DND-41 (cell line): ENCODE measurements at regions not wholly inside any gene's neighbourhood (a gene's known extent, or its start where the extent isn't known, plus 50 kb on each side); places are given as distances from the start of the nearest gene placed in this dataset.

Source experiments
- ATAC-seq: fragments of 200-7000 bp; cut with Tn5 transposase; 3 replicates; pipeline ENCODE4 v1.9.1; 2021; ENCODE audit warnings: low read depth; ENCODE audit not compliant: insufficient read depth
- DNase-seq: peaks from one replicate; pipeline ENCODE4 v3.0.0-alpha.2; 2020
- H2AFZ ChIP-seq: 2 replicates; pipeline ENCODE4 v1.6.0; 2012; ENCODE audit warnings: low read depth, low read length
- H3K27ac ChIP-seq: 2 replicates; pipeline ENCODE4 v1.5.1; 2012; ENCODE audit warnings: low read length, inconsistent platforms
- H3K27me3 ChIP-seq: fragments of 200-600 bp; sonication (generic); 2 replicates; pipeline ENCODE4 v1.6.0; 2012; ENCODE audit warnings: low read length, mild to moderate bottlenecking, inconsistent platforms; ENCODE audit not compliant: insufficient read depth, poor library complexity
- H3K36me3 ChIP-seq: 2 replicates; pipeline ENCODE4 v1.5.1; 2012; ENCODE audit warnings: low read length, inconsistent platforms; ENCODE audit not compliant: insufficient read depth
- H3K4me1 ChIP-seq: 2 replicates; pipeline ENCODE4 v1.5.1; 2012; ENCODE audit warnings: mild to moderate bottlenecking, low read length; ENCODE audit not compliant: insufficient read depth
- H3K4me2 ChIP-seq: 2 replicates; pipeline ENCODE4 v1.6.0; 2012; ENCODE audit warnings: mild to moderate bottlenecking, moderate library complexity, low read length, inconsistent platforms; ENCODE audit not compliant: insufficient read depth
- H3K4me3 ChIP-seq, 2 experiments: fragments of 200-600 bp in 1 of 2; shearing (Covaris generic) in 1 of 2; 2 replicates each; pipeline ENCODE4 v1.5.1; 2012 to 2016; ENCODE audit warnings: inconsistent platforms in 2 of 2, low read length in 2 of 2, mild to moderate bottlenecking in 2 of 2, low read depth in 1 of 2, moderate library complexity in 1 of 2
- H3K79me2 ChIP-seq: 2 replicates; pipeline ENCODE4 v1.6.0; 2012; ENCODE audit warnings: low read length, inconsistent platforms; ENCODE audit not compliant: insufficient read depth
- H3K9ac ChIP-seq: 2 replicates; pipeline ENCODE4 v1.6.0; 2012; ENCODE audit warnings: low read depth, mild to moderate bottlenecking, inconsistent platforms, low read length, moderate library complexity
- H3K9me3 ChIP-seq: 2 replicates; pipeline ENCODE4 v1.5.1; 2012; ENCODE audit warnings: low read length, moderate library complexity, mild to moderate bottlenecking, inconsistent platforms; ENCODE audit not compliant: insufficient read depth, severe bottlenecking
- H4K20me1 ChIP-seq: 2 replicates; pipeline ENCODE4 v1.6.0; 2012; ENCODE audit warnings: low read length; ENCODE audit not compliant: insufficient read depth
- CTCF ChIP-seq: IDR thresholded peaks from 2 replicates; pipeline ENCODE4 v1.5.1; 2012; ENCODE audit warnings: borderline replicate concordance, low read length, moderate library complexity, mild to moderate bottlenecking; ENCODE audit not compliant: poor library complexity, severe bottlenecking; ENCODE audit errors: extremely low read depth
- EZH2 ChIP-seq: IDR thresholded peaks from 3 replicates; pipeline ENCODE4 v1.6.1; 2012; ENCODE audit warnings: borderline replicate concordance, low read depth, mild to moderate bottlenecking, moderate library complexity, low read length, inconsistent platforms; ENCODE audit not compliant: severe bottlenecking

GRCh38 chr7:47097431-47097830 lies 484.5 kb downstream of the TNS3 start:
- no peaks in the 10 kb centered on the region for H3K9me3 ChIP-seq
- no peak overlapping the region for H3K4me2 ChIP-seq
- no peaks in the 10 kb centered on the region for H3K36me3 ChIP-seq
- H3K9ac ChIP-seq = no peak overlapping the region
- no peak overlapping the region for H3K4me3 ChIP-seq
- no peak overlapping the region for H3K27ac ChIP-seq
- H2AFZ ChIP-seq = no peak overlapping the region
- DNase-seq = no peak
- TF ChIP-seq EZH2 (no peak), CTCF (no peak)
- H3K27me3 ChIP-seq = no peaks in the 10 kb centered on the region
- no peak for ATAC-seq
- no peaks in the 10 kb centered on the region for H3K4me1 ChIP-seq
- no peaks in the 10 kb centered on the region for H3K79me2 ChIP-seq
- no peaks in the 10 kb centered on the region for H4K20me1 ChIP-seq

DNA sequence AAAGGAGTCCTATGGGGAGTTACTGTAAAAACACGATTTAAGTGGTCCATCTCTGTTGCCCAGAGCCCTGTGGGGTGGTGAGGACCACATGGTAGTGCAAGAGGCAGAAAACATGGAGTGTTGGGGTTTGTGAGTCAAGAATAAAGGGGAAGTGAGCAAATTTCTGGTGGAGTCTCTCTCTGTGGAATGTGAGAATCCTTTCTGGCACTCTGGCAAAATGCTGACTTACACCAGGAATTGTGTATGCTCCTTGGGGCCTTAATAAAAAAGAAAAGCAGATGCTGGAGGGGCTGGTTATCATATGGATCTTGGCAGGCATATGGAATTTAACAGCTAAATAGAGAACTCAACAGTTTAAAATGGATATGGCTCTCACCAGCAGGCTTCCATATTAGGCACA lies 486.0 kb downstream of the TNS3 start:
- H3K9ac ChIP-seq = no peak overlapping the region
- DNase-seq (no peak), ATAC-seq (no peak)
- no peak overlapping the region for H3K4me3 ChIP-seq
- H3K36me3 ChIP-seq = no peaks in the 10 kb centered on the region
- H3K4me2 ChIP-seq = no peak overlapping the region
- H3K9me3 ChIP-seq = no peaks in the 10 kb centered on the region
- H4K20me1 ChIP-seq = no peaks in the 10 kb centered on the region
- H2AFZ ChIP-seq = no peak overlapping the region
- H3K27ac ChIP-seq = no peak overlapping the region
- no peaks in the 10 kb centered on the region for H3K79me2 ChIP-seq
- no peaks in the 10 kb centered on the region for H3K27me3 ChIP-seq
- no peaks in the 10 kb centered on the region for H3K4me1 ChIP-seq
- TF ChIP-seq EZH2 (no peak), CTCF (no peak)

DNA sequence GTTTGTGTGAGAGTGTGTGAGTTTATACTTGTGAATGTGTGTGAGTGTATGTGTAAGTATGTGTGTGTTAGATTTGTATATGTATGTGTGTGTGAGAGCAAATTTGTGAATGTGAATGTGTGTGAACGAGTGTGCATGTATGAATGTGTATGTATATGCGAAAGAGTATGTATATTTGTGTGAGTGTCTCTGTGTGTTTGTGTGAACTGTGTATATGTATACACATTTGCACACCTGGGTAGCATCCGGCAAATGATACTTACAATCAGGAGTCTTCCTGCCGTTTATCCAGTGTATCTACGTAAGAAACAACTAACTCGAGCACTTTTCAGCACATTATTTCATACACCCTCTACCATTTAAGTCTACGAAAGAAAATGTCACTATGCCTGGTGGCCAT lies 487.4 kb downstream of the TNS3 start:
- no peak for TF ChIP-seq CTCF
- TF ChIP-seq EZH2 = no peak
- no peak for ATAC-seq
- Histone ChIP-seq H3K27me3 (no peaks in the 10 kb centered on the region), H3K4me3 (no peak overlapping the region), H2AFZ (no peak overlapping the region), H3K27ac (no peak overlapping the region), H4K20me1 (no peaks in the 10 kb centered on the region), H3K79me2 (no peaks in the 10 kb centered on the region), H3K9ac (no peak overlapping the region), H3K9me3 (no peaks in the 10 kb centered on the region), H3K36me3 (no peaks in the 10 kb centered on the region), H3K4me1 (no peaks in the 10 kb centered on the region), H3K4me2 (no peak overlapping the region)
- DNase-seq = no peak
